ENCODE measurements at regions not wholly inside any gene's neighbourhood (a gene's known extent, or its start where the extent isn't known, plus 50 kb on each side); places are given as distances from the start of the nearest gene placed in this dataset.
A peak's percentile ranks its signal among the peaks of the same experiment; 100 is the strongest.

DNA sequence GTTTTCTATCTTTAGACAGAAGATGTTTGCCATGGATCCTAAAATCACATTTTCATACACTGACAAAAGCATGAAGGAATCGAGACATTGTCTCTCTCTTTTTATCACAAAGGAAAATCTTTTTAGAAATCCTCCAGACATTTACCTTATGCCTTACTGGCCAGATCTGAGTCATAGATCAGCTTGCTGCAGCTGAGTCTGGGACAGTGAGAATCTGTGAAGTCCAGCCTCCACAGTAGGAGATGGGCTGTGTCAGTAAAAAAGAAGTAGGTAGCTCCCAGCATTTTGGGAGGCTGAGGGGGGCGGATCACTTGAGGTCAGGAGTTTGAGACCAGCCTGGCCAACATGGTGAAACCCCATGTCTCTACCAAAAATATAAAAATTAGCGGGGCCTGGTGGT lies 333.4 kb upstream of the ZNF462 start:
- TF ChIP-seq, protein P1, sequence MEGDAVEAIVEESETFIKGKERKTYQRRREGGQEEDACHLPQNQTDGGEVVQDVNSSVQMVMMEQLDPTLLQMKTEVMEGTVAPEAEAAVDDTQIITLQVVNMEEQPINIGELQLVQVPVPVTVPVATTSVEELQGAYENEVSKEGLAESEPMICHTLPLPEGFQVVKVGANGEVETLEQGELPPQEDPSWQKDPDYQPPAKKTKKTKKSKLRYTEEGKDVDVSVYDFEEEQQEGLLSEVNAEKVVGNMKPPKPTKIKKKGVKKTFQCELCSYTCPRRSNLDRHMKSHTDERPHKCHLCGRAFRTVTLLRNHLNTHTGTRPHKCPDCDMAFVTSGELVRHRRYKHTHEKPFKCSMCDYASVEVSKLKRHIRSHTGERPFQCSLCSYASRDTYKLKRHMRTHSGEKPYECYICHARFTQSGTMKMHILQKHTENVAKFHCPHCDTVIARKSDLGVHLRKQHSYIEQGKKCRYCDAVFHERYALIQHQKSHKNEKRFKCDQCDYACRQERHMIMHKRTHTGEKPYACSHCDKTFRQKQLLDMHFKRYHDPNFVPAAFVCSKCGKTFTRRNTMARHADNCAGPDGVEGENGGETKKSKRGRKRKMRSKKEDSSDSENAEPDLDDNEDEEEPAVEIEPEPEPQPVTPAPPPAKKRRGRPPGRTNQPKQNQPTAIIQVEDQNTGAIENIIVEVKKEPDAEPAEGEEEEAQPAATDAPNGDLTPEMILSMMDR (conservative IDR thresholded peaks at IDR 0.05; ENCODE audit: low read depth, low read length) = no peak
- H3K4me3 ChIP-seq (ENCODE audit: low read length) = no peak overlapping the region
- no peak for DNase-seq (ENCODE audit: low read depth)

DNA sequence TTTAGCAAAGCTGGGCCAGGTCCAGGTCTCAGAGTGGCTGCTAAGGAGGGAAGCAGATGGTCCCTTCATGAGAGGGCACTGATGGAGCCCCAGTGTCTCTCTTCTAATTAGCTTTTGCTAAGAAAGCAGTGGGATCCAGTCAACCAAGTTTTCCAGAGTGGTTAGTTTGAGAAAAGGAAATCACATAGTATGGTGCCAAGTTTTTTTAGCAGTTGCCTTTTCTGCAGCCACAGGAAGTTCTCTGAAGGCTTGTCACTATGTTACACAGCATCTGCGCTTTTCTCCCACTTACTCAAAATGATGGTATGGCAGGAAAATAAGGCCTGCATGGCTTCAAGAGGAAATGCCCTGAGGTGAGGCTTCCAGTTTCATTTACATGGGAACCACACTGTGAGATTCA lies 331.5 kb upstream of the ZNF462 start:
- no peak for DNase-seq (ENCODE audit: low read depth)
- TF ChIP-seq, protein P1 (conservative IDR thresholded peaks at IDR 0.05; ENCODE audit: low read depth, low read length) = no peak
- no peak overlapping the region for H3K4me3 ChIP-seq (ENCODE audit: low read length)

DNA sequence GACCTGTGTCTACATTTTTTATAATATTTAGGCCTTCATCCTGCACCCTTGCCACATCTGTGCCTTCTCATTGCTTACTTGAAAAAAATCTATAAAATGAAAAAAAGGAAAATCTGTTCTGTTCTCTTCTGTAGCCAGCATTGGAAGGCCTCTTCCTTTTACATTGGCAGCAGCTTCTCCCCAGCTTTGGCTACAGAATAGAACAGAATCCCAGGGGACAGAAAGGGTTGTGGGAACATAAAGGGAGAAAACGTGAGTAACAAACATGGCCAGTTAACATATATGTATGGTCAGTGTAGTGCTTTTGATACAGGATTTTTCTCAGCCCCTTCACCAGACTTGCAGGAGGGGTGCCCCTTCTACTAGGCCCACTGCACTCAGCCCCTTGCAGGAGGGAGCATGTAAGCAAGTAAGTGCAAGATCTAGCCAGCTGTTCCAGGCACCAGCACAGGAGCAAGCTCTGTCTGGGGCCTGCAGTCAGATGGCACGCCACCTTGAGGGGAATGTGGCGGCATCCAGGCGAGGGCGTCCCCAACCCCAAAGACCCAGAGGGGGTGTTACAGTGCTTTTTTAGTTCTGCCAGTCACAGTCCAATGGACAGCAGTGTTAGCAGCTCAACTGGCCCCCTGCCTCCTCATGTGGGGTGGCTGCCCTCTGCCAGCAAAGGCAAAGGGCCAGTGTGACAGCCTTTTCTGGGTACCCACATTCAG lies 330.5 kb upstream of the ZNF462 start:
- TF ChIP-seq, protein P1 (conservative IDR thresholded peaks at IDR 0.05; ENCODE audit: low read depth, low read length) = no peak
- no peak for DNase-seq (ENCODE audit: low read depth)
- H3K4me3 ChIP-seq (ENCODE audit: low read length) = no peak overlapping the region

DNA sequence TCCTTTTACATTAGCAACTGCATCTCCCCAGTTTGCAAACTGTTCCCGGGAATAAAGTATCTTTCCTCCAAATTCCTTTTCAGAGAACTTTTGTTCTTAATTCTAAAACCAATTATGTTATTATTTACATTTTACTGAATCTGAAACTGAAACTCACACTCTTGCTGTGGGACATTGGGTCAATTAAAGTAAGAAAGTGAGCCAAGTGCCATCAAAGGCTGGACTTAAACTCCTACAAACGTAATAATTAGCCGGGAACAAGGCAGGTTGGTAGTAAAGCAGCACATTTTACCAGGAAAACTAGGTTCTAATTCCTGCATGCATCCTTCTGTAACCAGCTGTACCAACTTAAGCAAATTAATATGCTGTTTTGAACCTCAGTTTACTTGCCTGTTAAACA lies 328.2 kb upstream of the ZNF462 start:
- H3K4me3 ChIP-seq (ENCODE audit: low read length) = no peak overlapping the region
- no peak for DNase-seq (ENCODE audit: low read depth)
- TF ChIP-seq, protein P1 (conservative IDR thresholded peaks at IDR 0.05; ENCODE audit: low read depth, low read length) = no peak

DNA sequence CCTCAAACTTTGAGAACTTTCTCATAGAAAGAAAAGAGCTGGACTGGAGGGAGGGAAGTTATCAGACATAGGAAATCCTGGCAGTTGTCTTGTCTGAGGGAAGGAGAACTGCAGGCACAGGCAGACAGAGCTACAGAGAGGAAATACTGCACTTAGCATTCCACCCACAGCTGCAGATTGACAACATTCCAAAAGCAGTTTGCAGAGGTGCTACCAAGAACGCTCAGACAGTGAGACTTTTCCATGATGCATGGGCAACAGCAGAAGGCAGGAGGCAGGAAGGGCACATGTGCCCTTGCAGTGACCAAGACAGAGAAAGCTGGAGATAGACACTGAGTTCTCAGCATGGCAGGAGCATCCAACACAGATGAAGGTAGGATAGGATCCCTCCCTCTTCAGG lies 327.5 kb upstream of the ZNF462 start:
- DNase-seq (ENCODE audit: low read depth) = no peak
- TF ChIP-seq, protein P1 (conservative IDR thresholded peaks at IDR 0.05; ENCODE audit: low read depth, low read length) = no peak
- H3K4me3 ChIP-seq (ENCODE audit: low read length) = no peak overlapping the region

DNA sequence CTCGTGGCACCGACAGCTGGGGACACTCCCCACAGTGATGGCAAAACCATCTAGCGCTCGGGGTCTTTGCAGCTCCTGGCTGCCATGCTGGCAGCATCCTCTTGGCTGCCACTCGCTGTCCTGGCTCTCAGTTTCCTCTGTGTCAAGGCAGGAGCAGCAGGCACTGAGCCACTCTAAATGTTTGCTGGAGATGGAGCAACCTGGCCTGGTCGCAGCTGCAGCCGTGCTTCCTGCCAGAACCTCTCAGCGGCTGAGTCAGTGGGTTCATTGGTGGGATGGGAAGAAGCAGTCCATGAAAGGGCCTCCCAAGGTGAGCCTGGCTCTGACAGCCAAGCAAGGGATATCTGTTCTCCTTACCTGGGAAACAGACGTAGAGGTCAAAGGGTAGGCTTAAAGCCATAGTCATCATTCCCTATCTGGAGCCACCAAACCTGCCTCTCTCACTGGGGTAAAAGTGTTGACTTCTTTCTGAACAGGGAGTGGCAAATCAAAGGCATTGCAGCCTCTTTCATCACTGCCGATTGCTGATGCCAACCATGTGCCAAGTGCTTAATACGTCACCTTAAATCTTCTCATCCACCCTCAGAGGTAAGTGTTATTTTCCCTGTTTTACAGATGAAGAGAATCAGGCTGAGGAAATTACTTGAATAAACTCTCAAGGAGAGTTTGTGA lies 304.8 kb upstream of the ZNF462 start:
- TF ChIP-seq, protein P1 (conservative IDR thresholded peaks at IDR 0.05; ENCODE audit: low read depth, low read length) = no peak
- DNase-seq (ENCODE audit: low read depth) = no peak

DNA sequence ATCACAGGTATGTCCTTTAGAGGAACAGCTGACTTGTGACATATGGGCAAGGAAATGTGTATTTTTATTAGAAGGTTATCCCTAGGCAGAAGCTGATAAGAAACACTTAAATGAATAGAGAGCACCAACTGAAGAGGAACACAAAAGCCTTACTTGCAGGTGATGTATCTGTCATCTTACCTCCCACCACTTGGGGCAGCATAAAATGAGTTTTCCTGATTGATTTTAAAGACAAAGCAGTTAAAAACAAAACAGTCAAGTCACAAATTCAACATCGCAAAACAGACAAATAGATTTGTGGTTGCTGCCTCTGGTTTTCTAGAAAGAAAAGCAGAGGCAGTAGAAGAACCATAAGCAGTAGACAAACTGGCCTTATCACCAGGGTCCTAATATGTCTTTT lies 302.4 kb upstream of the ZNF462 start:
- TF ChIP-seq, protein P1 (conservative IDR thresholded peaks at IDR 0.05; ENCODE audit: low read depth, low read length) = peak; percentile 21
- H3K4me3 ChIP-seq (ENCODE audit: low read length) = no peak overlapping the region
- no peak for DNase-seq (ENCODE audit: low read depth)

More for the DNA sequence above, 304.8 kb upstream of the ZNF462 start:
- no peak overlapping the region for H3K4me3 ChIP-seq (ENCODE audit: low read length)
